Tibial nerve (tissue), 4 donors: ENCODE measurements at regions not wholly inside any gene's neighbourhood (a gene's known extent, or its start where the extent isn't known, plus 50 kb on each side); places are given as distances from the start of the nearest gene placed in this dataset.

Experiments
- DNase-seq, 2 donors: peaks; one replicate each; pipeline ENCODE4 v3.0.0-alpha.2; 2019; ENCODE audit warnings: low spot score in 2 of 2
- H3K27ac ChIP-seq, 4 donors: fragments of 200-600 bp; sonication (generic) in 3 of 4; one replicate each; pipeline ENCODE4 v1.5.1; 2017 to 2019; ENCODE audit warnings: mild to moderate bottlenecking in 1 of 4
- H3K27me3 ChIP-seq, 2 donors: fragments of 200-600 bp; sonication (generic) in 1 of 2; one replicate each; pipeline versions ENCODE4 v1.5.1 to v1.6.0; 2017 to 2019
- H3K36me3 ChIP-seq, 3 donors: fragments of 200-600 bp; sonication (generic); one replicate each; pipeline ENCODE4 v1.5.1; 2018 to 2019
- H3K4me1 ChIP-seq, 4 donors: fragments of 200-600 bp; sonication (generic) in 3 of 4; one replicate each; pipeline ENCODE4 v1.5.1; 2017 to 2019
- H3K4me3 ChIP-seq, 4 donors: fragments of 200-600 bp; sonication (generic) in 3 of 4; one replicate each; pipeline ENCODE4 v1.5.1; 2017 to 2019; ENCODE audit warnings: mild to moderate bottlenecking in 1 of 4, moderate library complexity in 1 of 4
- H3K9me3 ChIP-seq, 4 donors: fragments of 200-600 bp; sonication (generic) in 3 of 4; one replicate each; pipeline ENCODE4 v1.5.1; 2017 to 2019
- CTCF ChIP-seq, 5 experiments: fragments of 200-600 bp in 3 of 5; fragments of 450-650 bp in 2 of 5; sonication (generic) in 3 of 5; IDR thresholded peaks; one replicate each; pipeline ENCODE4 v1.5.1; 2016 to 2019; ENCODE audit warnings: antibody characterized with exemption in 5 of 5, mild to moderate bottlenecking in 3 of 5, moderate library complexity in 2 of 5
- EP300 ChIP-seq, 2 donors: sonication (generic); formaldehyde crosslinking; IDR thresholded peaks; one replicate each; pipeline ENCODE4 v1.6.1; 2017; ENCODE audit warnings: antibody characterized with exemption in 2 of 2, mild to moderate bottlenecking in 1 of 2
- POLR2A ChIP-seq, 2 donors: fragments of 450-650 bp; IDR thresholded peaks; one replicate each; pipeline ENCODE4 v1.6.1; 2017; ENCODE audit warnings: antibody characterized with exemption in 2 of 2, mild to moderate bottlenecking in 2 of 2, moderate library complexity in 2 of 2
- WGBS, 2 donors: methylation state at CpG; one replicate each; pipeline ENCODE4 v1.1.5; 2018; 5-methylcytosine and 5-hydroxymethylcytosine counted together

GRCh38 chr5:178784391-178784790 is 53.9 kb upstream of the ZNF354A start:
- no peak for DNase-seq
- Histone ChIP-seq H3K4me3 (no peak overlapping the region), H3K9me3 (peaks cover 0 to 3% (median 0%) of the 10 kb centered on the region in 4 donors), H3K27ac (no peak overlapping the region), H3K4me1 (no peaks in the 10 kb centered on the region), H3K36me3 (no peaks in the 10 kb centered on the region), H3K27me3 (no peaks in the 10 kb centered on the region)
- WGBS, 2 donors: 87 to 89% methylated on average over 2 of the region's 2 CpGs
- TF ChIP-seq CTCF (IDR thresholded peaks at IDR 0.05) (no peak), POLR2A (IDR thresholded peaks at IDR 0.05) (no peak), EP300 (IDR thresholded peaks at IDR 0.05) (no peak)

- no peak for DNase-seq
- Histone ChIP-seq H3K27ac (no peak overlapping the region), H3K4me3 (no peak overlapping the region), H3K4me1 (no peaks in the 10 kb centered on the region), H3K36me3 (no peaks in the 10 kb centered on the region), H3K9me3 (peaks cover 0 to 2% (median 0%) of the 10 kb centered on the region in 4 donors), H3K27me3 (no peaks in the 10 kb centered on the region)
- 76 to 83% methylated on average over 14 of the region's 14 CpGs for WGBS, 2 donors
- TF ChIP-seq CTCF (IDR thresholded peaks at IDR 0.05): no peak
- TF ChIP-seq EP300 (IDR thresholded peaks at IDR 0.05): no peak
- no peak for TF ChIP-seq POLR2A (IDR thresholded peaks at IDR 0.05)
These were observed 51.5 kb upstream of the ZNF354A start for GRCh38 chr5:178781936-178782335.

GRCh38 chr5:178780581-178781498 is 50.4 kb upstream of the ZNF354A start:
- no peak for DNase-seq
- Histone ChIP-seq H3K4me3 (no peak overlapping the region), H3K27me3 (no peaks in the 10 kb centered on the region), H3K9me3 (peaks cover 0 to 8% (median 0%) of the 10 kb centered on the region in 4 donors), H3K4me1 (no peaks in the 10 kb centered on the region), H3K27ac (no peak overlapping the region), H3K36me3 (no peaks in the 10 kb centered on the region)
- 69 to 70% methylated on average over 27 of the region's 27 CpGs for WGBS, 2 donors
- TF ChIP-seq EP300 (IDR thresholded peaks at IDR 0.05): no peak
- TF ChIP-seq POLR2A (IDR thresholded peaks at IDR 0.05): no peak
- no peak for TF ChIP-seq CTCF (IDR thresholded peaks at IDR 0.05)
